ENCODE measurements at regions not wholly inside any gene's neighbourhood (a gene's known extent, or its start where the extent isn't known, plus 50 kb on each side); places are given as distances from the start of the nearest gene placed in this dataset.

- Mint-ChIP-seq H3K9me3 (ENCODE audit: insufficient read depth) (no peaks in the 10 kb centered on the region), H3K4me3 (no peak overlapping the region), H3K27ac (no peak overlapping the region), H3K4me1 (no peaks in the 10 kb centered on the region), H3K27me3 (no peaks in the 10 kb centered on the region)
- no peak for ATAC-seq (ENCODE audit: low read depth)
- Histone ChIP-seq H3K79me2 (ENCODE audit: control insufficient read depth, insufficient read depth, low read length) (no peaks in the 10 kb centered on the region), H3K27me3 (replicated peaks in 1 of 4; ENCODE audit: control extremely low read depth in 1 of 4, control insufficient read depth in 3 of 4, insufficient read depth in 4 of 4, low read length in 3 of 4) (no peaks in the 10 kb centered on the region), H3K4me3 (ENCODE audit: control extremely low read depth in 1 of 5, extremely low read depth in 1 of 5, insufficient read depth in 1 of 5, low read depth in 2 of 5, low read length in 4 of 5) (no peak overlapping the region), H4K20me1 (ENCODE audit: control insufficient read depth, insufficient read depth, low read length, poor library complexity, severe bottlenecking) (no peaks in the 10 kb centered on the region), H3K4me1 (ENCODE audit: control insufficient read depth in 2 of 2, insufficient read depth in 2 of 2, low read length in 2 of 2) (no peaks in the 10 kb centered on the region), H3K27ac (ENCODE audit: low read length in 2 of 2) (no peak overlapping the region), H3K36me3 (replicated peaks in 1 of 2; ENCODE audit: control extremely low read depth in 1 of 2, control insufficient read depth in 1 of 2, extremely low read depth in 1 of 2, insufficient read depth in 2 of 2, low read length in 1 of 2) (no peaks in the 10 kb centered on the region), H3K9me3 (ENCODE audit: control extremely low read depth in 1 of 3, control insufficient read depth in 2 of 3, insufficient read depth in 1 of 3, low read length in 2 of 3) (no peaks in the 10 kb centered on the region), H3K9ac (ENCODE audit: low read length) (no peak overlapping the region), H3K4me2 (replicated peaks; ENCODE audit: low read depth, low read length, poor library complexity, severe bottlenecking) (no peak overlapping the region), H2AFZ (ENCODE audit: insufficient read depth, low read depth, low read length, poor library complexity, severe bottlenecking) (no peak overlapping the region)
- ChIA-PET CTCF (interaction anchor here (1.6 to 2.5 kb wide), 3 partner anchors 9 to 11 kb away, joined by 5 to 8 read pairs (median 6); no protein-coding TSS in a partner anchor), POLR2A (no interaction called here)
- intact Hi-C loops (cut with micrococcal nuclease), result no loop called here
- TF ChIP-seq EZH2 (IDR thresholded peaks at IDR 0.05; ENCODE audit: borderline replicate concordance, insufficient read depth, low read depth, low read length, poor library complexity, severe bottlenecking), result no peak
- no peak for TF ChIP-seq CTCF (IDR thresholded peaks at IDR 0.05)
- no peak for DNase-seq
- WGBS (ENCODE audit: insufficient coverage), result 86% methylated on average over 22 of the region's 23 CpGs
Observed at GRCh38 chr15:31499953-31500765, 173.5 kb downstream of the KLF13 start.

GRCh38 chr15:31500766-31501449 lies 174.3 kb downstream of the KLF13 start:
- 17% methylated on average over 1 of the region's 3 CpGs for WGBS (ENCODE audit: insufficient coverage)
- no peak overlapping the region for H3K27ac Mint-ChIP-seq
- no peaks in the 10 kb centered on the region for H3K4me1 Mint-ChIP-seq

More at GRCh38 chr15:31500766-31501449, 174.3 kb downstream of the KLF13 start:
- H3K4me3 Mint-ChIP-seq, result no peak overlapping the region
- intact Hi-C loops (cut with micrococcal nuclease), result no loop called here
- CTCF ChIA-PET, result interaction anchor here (1.6 to 1.9 kb wide), 2 partner anchors 10 to 12 kb away, joined by 5 to 6 read pairs; no protein-coding TSS in a partner anchor
- no peaks in the 10 kb centered on the region for H3K4me1 ChIP-seq (ENCODE audit: control insufficient read depth in 2 of 2, insufficient read depth in 2 of 2, low read length in 2 of 2)
- no peaks in the 10 kb centered on the region for H3K27me3 Mint-ChIP-seq
- no peaks in the 10 kb centered on the region for H3K36me3 ChIP-seq (replicated peaks in 1 of 2; ENCODE audit: control extremely low read depth in 1 of 2, control insufficient read depth in 1 of 2, extremely low read depth in 1 of 2, insufficient read depth in 2 of 2, low read length in 1 of 2)
- H4K20me1 ChIP-seq (ENCODE audit: control insufficient read depth, insufficient read depth, low read length, poor library complexity, severe bottlenecking), result no peaks in the 10 kb centered on the region
- no peak overlapping the region for H3K9ac ChIP-seq (ENCODE audit: low read length)
- H3K27ac ChIP-seq (ENCODE audit: low read length in 2 of 2), result no peak overlapping the region
- ATAC-seq (ENCODE audit: low read depth) (no peak), DNase-seq (no peak)
- TF ChIP-seq EZH2 (IDR thresholded peaks at IDR 0.05; ENCODE audit: borderline replicate concordance, insufficient read depth, low read depth, low read length, poor library complexity, severe bottlenecking) (no peak), CTCF (IDR thresholded peaks at IDR 0.05) (no peak)
- no peaks in the 10 kb centered on the region for H3K27me3 ChIP-seq (replicated peaks in 1 of 4; ENCODE audit: control extremely low read depth in 1 of 4, control insufficient read depth in 3 of 4, insufficient read depth in 4 of 4, low read length in 3 of 4)
- no peak overlapping the region for H2AFZ ChIP-seq (ENCODE audit: insufficient read depth, low read depth, low read length, poor library complexity, severe bottlenecking)
- H3K9me3 ChIP-seq (ENCODE audit: control extremely low read depth in 1 of 3, control insufficient read depth in 2 of 3, insufficient read depth in 1 of 3, low read length in 2 of 3), result no peaks in the 10 kb centered on the region
- no peaks in the 10 kb centered on the region for H3K9me3 Mint-ChIP-seq (ENCODE audit: insufficient read depth)
- no peak overlapping the region for H3K4me2 ChIP-seq (replicated peaks; ENCODE audit: low read depth, low read length, poor library complexity, severe bottlenecking)
- no peaks in the 10 kb centered on the region for H3K79me2 ChIP-seq (ENCODE audit: control insufficient read depth, insufficient read depth, low read length)
- POLR2A ChIA-PET, result no interaction called here
- no peak overlapping the region for H3K4me3 ChIP-seq (ENCODE audit: control extremely low read depth in 1 of 5, extremely low read depth in 1 of 5, insufficient read depth in 1 of 5, low read depth in 2 of 5, low read length in 4 of 5)

Data from B cell (primary cell).